K562 (cell line): ENCODE measurements at regions not wholly inside any gene's neighbourhood (a gene's known extent, or its start where the extent isn't known, plus 50 kb on each side); places are given as distances from the start of the nearest gene placed in this dataset.

Source experiments
- ATAC-seq: fragments of 200-7000 bp; cut with Tn5 transposase; 3 replicates; pipeline ENCODE4 v1.9.1; 2020; ENCODE audit warnings: moderate library complexity
- BruUV-seq: library from RNA; stranded (reverse); fragments of 400-500 nt; replicated peaks from 2 replicates; lab custom pipeline; 2021; lab: Mats Ljungman, UMichigan
- CTCF ChIA-PET: fragments of 300-600 bp; formaldehyde crosslinking; extraction: SDS; loops from one replicate; lab custom pipeline; 2021; ENCODE audit warnings: low intra/inter-chr PET ratio; lab: Yijun Ruan, JAX
- POLR2A ChIA-PET: fragments of 300-600, 350-650 bp; sonication (Branson Sonifier 250); formaldehyde crosslinking; extraction: SDS; loops from one replicate; lab custom pipeline; 2021; ENCODE audit warnings: antibody characterized with exemption, inconsistent platforms; lab: Yijun Ruan, JAX
- DNase-seq, 4 experiments: peaks; one replicate each; pipeline versions ENCODE4 v3.0.0 to v3.0.0-alpha.2; 2011 to 2018; ENCODE audit warnings: low spot score in 3 of 4, mixed read lengths in 3 of 4; ENCODE audit errors: extremely low read depth in 1 of 4
- FAIRE-seq: peaks from 2 replicates; lab custom pipeline; 2011; peaks lifted over from hg19 to GRCh38; lab: Jason Lieb, UNC
- H2AFZ ChIP-seq: 2 replicates; pipeline ENCODE4 v1.6.0; 2011; ENCODE audit warnings: low read depth, low read length, control low read depth, inconsistent platforms
- H3K27ac ChIP-seq: fragments of 200-600 bp; 3 replicates; pipeline ENCODE4 v1.8.0; 2011; ENCODE audit warnings: low read depth, mild to moderate bottlenecking, control low read depth, inconsistent platforms, low read length, moderate library complexity, mixed read lengths; ENCODE audit errors: extremely low read depth
- H3K27me3 ChIP-seq, 2 experiments: fragments of 300-600 bp in 1 of 2; 2 replicates in 1 of 2; 3 replicates in 1 of 2; pipeline versions ENCODE4 v1.6.0 to v1.8.0; 2011; ENCODE audit warnings: inconsistent platforms in 2 of 2, low read length in 2 of 2, mild to moderate bottlenecking in 1 of 2, mixed read lengths in 1 of 2, moderate library complexity in 1 of 2; ENCODE audit not compliant: control insufficient read depth in 2 of 2, insufficient read depth in 2 of 2
- H3K36me3 ChIP-seq: fragments of 300-600 bp; 3 replicates; pipeline ENCODE4 v1.8.0; 2011; ENCODE audit warnings: mild to moderate bottlenecking, low read length, inconsistent platforms; ENCODE audit not compliant: control insufficient read depth, insufficient read depth
- H3K4me1 ChIP-seq, 2 experiments: fragments of 200-600 bp in 1 of 2; replicated peaks in 1 of 2; 2 replicates in 1 of 2; 3 replicates in 1 of 2; pipeline versions ENCODE4 v1.5.1 to v1.8.0; 2011; ENCODE audit warnings: inconsistent platforms in 2 of 2, low read length in 2 of 2, mild to moderate bottlenecking in 1 of 2, mixed read lengths in 1 of 2, moderate library complexity in 1 of 2; ENCODE audit not compliant: control insufficient read depth in 2 of 2, insufficient read depth in 2 of 2
- H3K4me2 ChIP-seq: 2 replicates; pipeline ENCODE4 v1.6.1; 2011; ENCODE audit warnings: low read length, control low read depth, inconsistent platforms, mixed read lengths; ENCODE audit not compliant: insufficient read depth
- H3K4me3 ChIP-seq: fragments of 200-600 bp; sonication (generic), shearing (Covaris generic); 2 replicates; pipeline ENCODE4 v1.5.1; 2016; ENCODE audit warnings: control low read depth, inconsistent platforms
- H3K79me2 ChIP-seq: fragments of 200-600 bp; 3 replicates; pipeline ENCODE4 v1.8.0; 2011; ENCODE audit warnings: low read length, inconsistent platforms; ENCODE audit not compliant: control insufficient read depth, insufficient read depth
- H3K9ac ChIP-seq, 2 experiments: 2 replicates each; pipeline versions ENCODE4 v1.6.0 to v1.6.1; 2011; ENCODE audit warnings: low read depth in 2 of 2, low read length in 2 of 2, control low read depth in 1 of 2, inconsistent platforms in 1 of 2, mild to moderate bottlenecking in 1 of 2, mixed read lengths in 1 of 2; ENCODE audit not compliant: insufficient read depth in 1 of 2
- H3K9me1 ChIP-seq: one replicate; pipeline ENCODE4 v1.6.0; 2011; ENCODE audit warnings: inconsistent platforms, mild to moderate bottlenecking, low read length, moderate library complexity; ENCODE audit not compliant: control insufficient read depth, insufficient read depth
- H3K9me3 ChIP-seq: replicated peaks from 2 replicates; pipeline ENCODE4 v1.5.1; 2011; ENCODE audit warnings: low read depth, low read length, inconsistent platforms; ENCODE audit not compliant: control insufficient read depth, insufficient read depth
- H4K20me1 ChIP-seq: replicated peaks from 2 replicates; pipeline ENCODE4 v1.6.1; 2011; ENCODE audit warnings: low read length, inconsistent platforms, mixed read lengths; ENCODE audit not compliant: control insufficient read depth, insufficient read depth
- ARID4B ChIP-seq: sonication (generic); formaldehyde crosslinking; IDR thresholded peaks from 2 replicates; pipeline ENCODE4 v1.8.0; 2022; ENCODE audit warnings: mild to moderate bottlenecking, missing genetic modification reagents
- BRD4 ChIP-seq: fragments of 200-600 bp; sonication (generic); IDR thresholded peaks from 2 replicates; pipeline ENCODE4 v1.6.1; 2017; ENCODE audit warnings: inconsistent platforms
- CBX3 ChIP-seq, 2 experiments: IDR thresholded peaks; 1 replicate in 1 of 2; 2 replicates in 1 of 2; pipeline ENCODE4 v1.6.1; 2012; ENCODE audit warnings: inconsistent platforms in 2 of 2, low read length in 2 of 2, borderline replicate concordance in 1 of 2, control low read depth in 1 of 2
- MAFK ChIP-seq: IDR thresholded peaks from 2 replicates; pipeline ENCODE4 v1.6.1; 2011; ENCODE audit warnings: low read length, improper control_type of control experiment
- PHF21A ChIP-seq: fragments of 450-650 bp; IDR thresholded peaks from 2 replicates; pipeline ENCODE4 v1.6.1; 2017; ENCODE audit warnings: low read depth, borderline replicate concordance
- XRCC5 ChIP-seq: fragments of 200-400 bp; formaldehyde crosslinking; IDR thresholded peaks from 2 replicates; pipeline ENCODE4 v1.6.1; 2017; ENCODE audit warnings: low read depth, mild to moderate bottlenecking, low read length
- ZC3H4 ChIP-seq: sonication (generic); formaldehyde crosslinking; IDR thresholded peaks from 2 replicates; pipeline ENCODE4 v1.9.0; 2021; ENCODE audit warnings: missing genetic modification reagents, borderline replicate concordance
- ZNF592 ChIP-seq: fragments of 450-650 bp; IDR thresholded peaks from 2 replicates; pipeline ENCODE4 v1.6.1; 2017; ENCODE audit warnings: antibody characterized with exemption, mild to moderate bottlenecking
- WGBS: fragments of 100-300 bp; shearing (Covaris generic); methylation state at CpG from one replicate; pipeline ENCODE4 v1.1.6; 2016; ENCODE audit warnings: low coverage, mixed read lengths; ENCODE audit not compliant: insufficient coverage; ENCODE audit errors: missing lambda C conversion rate; 5-methylcytosine and 5-hydroxymethylcytosine counted together
- in situ Hi-C: fragments of 300-500 bp; cut with MboI; formaldehyde crosslinking; loops from 4 replicates; pipeline ENCODE4 v1.15.0; 2018; ENCODE audit warnings: inconsistent platforms, mixed read lengths
- intact Hi-C: fragments of 100-400 bp; cut with micrococcal nuclease; formaldehyde crosslinking; loops from 2 replicates; pipeline ENCODE4 v1.14.2; 2022
- TF ChIP-seq, protein P1 (sequence below): fragments of 250-450 bp; sonication (Bioruptor Pico); IDR thresholded peaks from 2 replicates; pipeline ENCODE4 v1.5.0; 2022; ENCODE audit warnings: mild to moderate bottlenecking

DNA sequence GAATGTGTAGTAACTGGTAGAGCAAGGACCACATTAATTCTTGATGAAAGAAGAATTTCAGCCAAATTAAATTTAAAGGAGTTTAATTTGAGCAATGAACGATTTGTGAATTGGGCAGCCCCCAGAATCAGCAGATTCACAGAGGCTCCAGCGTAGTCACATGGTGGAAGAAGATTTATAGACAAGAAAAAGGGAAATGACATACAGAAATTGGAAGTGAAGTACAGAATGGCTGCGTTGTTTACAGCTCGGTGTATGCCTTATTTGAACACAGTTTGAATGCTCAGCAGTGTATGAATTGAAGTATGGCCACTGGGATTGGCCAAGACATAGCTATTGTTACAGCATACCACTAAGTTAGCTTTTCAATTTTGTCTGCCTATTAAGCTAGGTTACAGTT is 173.6 kb upstream of the ARG1 start:
- ATAC-seq (no peak), DNase-seq (no peak), FAIRE-seq (no peak)
- H4K20me1 ChIP-seq: no peaks in the 10 kb centered on the region
- H2AFZ ChIP-seq: no peak overlapping the region
- no TSS peak for BruUV-seq
- no peaks in the 10 kb centered on the region for H3K79me2 ChIP-seq
- H3K9ac ChIP-seq: no peak overlapping the region
- no peaks in the 10 kb centered on the region for H3K9me3 ChIP-seq
- H3K4me1 ChIP-seq: no peaks in the 10 kb centered on the region
- ChIA-PET CTCF (no interaction called here), POLR2A (no interaction called here)
- TF ChIP-seq CBX3 (IDR thresholded peaks at IDR 0.05; ENCODE audit: borderline replicate concordance in 1 of 2, low read length in 2 of 2): no peak
- TF ChIP-seq PHF21A: no peak
- no peak for TF ChIP-seq MAFK
- no peak for TF ChIP-seq ARID4B (CRISPR knock-in tag)
- TF ChIP-seq, protein P1, sequence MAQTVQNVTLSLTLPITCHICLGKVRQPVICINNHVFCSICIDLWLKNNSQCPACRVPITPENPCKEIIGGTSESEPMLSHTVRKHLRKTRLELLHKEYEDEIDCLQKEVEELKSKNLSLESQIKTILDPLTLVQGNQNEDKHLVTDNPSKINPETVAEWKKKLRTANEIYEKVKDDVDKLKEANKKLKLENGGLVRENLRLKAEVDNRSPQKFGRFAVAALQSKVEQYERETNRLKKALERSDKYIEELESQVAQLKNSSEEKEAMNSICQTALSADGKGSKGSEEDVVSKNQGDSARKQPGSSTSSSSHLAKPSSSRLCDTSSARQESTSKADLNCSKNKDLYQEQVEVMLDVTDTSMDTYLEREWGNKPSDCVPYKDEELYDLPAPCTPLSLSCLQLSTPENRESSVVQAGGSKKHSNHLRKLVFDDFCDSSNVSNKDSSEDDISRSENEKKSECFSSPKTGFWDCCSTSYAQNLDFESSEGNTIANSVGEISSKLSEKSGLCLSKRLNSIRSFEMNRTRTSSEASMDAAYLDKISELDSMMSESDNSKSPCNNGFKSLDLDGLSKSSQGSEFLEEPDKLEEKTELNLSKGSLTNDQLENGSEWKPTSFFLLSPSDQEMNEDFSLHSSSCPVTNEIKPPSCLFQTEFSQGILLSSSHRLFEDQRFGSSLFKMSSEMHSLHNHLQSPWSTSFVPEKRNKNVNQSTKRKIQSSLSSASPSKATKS: no peak
- TF ChIP-seq ZNF592: no peak
- no peak for TF ChIP-seq XRCC5
- no peak for TF ChIP-seq ZC3H4
- TF ChIP-seq BRD4: no peak
- in situ Hi-C loops (no loop called here), intact Hi-C loops (no loop called here)
- H3K4me3 ChIP-seq: no peak overlapping the region
- no peaks in the 10 kb centered on the region for H3K9me1 ChIP-seq
- no peaks in the 10 kb centered on the region for H3K27me3 ChIP-seq
- no peaks in the 10 kb centered on the region for H3K36me3 ChIP-seq
- H3K4me2 ChIP-seq: no peak overlapping the region
- 2% methylated on average over 3 of the region's 4 CpGs for WGBS
- H3K27ac ChIP-seq: no peak overlapping the region
